ENCODE measurements at regions not wholly inside any gene's neighbourhood (a gene's known extent, or its start where the extent isn't known, plus 50 kb on each side); places are given as distances from the start of the nearest gene placed in this dataset.

GRCh38 chr4:7140692-7141069 is 51.7 kb upstream of the SORCS2 start:
- H3K79me2 ChIP-seq (ENCODE audit: insufficient read depth, low read length) = no peaks in the 10 kb centered on the region
- H3K4me2 ChIP-seq (ENCODE audit: low read length) = no peak overlapping the region
- ChIA-PET POLR2A (no interaction called here), RAD21 (ENCODE audit: low non-redundant PET in 1 of 2, low total read pairs in 2 of 2, uncharacterized antibody in 2 of 2, unreplicated experiment in 2 of 2) (no interaction called here), CTCF (no interaction called here)
- H3K27me3 ChIP-seq (ENCODE audit: insufficient read depth, low read length) = no peaks in the 10 kb centered on the region
- DNase-seq (ENCODE audit: low read depth, low spot score) (no peak), ATAC-seq (no peak)
- no peaks in the 10 kb centered on the region for H3K9me2 ChIP-seq (ENCODE audit: insufficient read depth)
- no peak overlapping the region for H3K4me3 ChIP-seq (replicated peaks in 1 of 2; ENCODE audit: low read depth in 1 of 2, low read length in 2 of 2)
- BruUV-seq (replicated peaks) = no TSS peak
- H3K9ac ChIP-seq (ENCODE audit: low read length) = no peak overlapping the region
- no peak overlapping the region for H3K27ac ChIP-seq (ENCODE audit: low read depth, low read length)
- no peaks in the 10 kb centered on the region for H4K20me1 ChIP-seq (ENCODE audit: insufficient read depth)
- no peaks in the 10 kb centered on the region for H3K36me3 ChIP-seq (ENCODE audit: control insufficient read depth in 1 of 2, insufficient read depth in 2 of 2, low read length in 2 of 2)
- intact Hi-C loops (cut with micrococcal nuclease) = no loop called here
- TF ChIP-seq FOSL1 (IDR thresholded peaks at IDR 0.05; ENCODE audit: low read depth) = no peak
- no peak overlapping the region for H2AFZ ChIP-seq (ENCODE audit: low read depth, low read length, poor library complexity, severe bottlenecking)
- H3K4me1 ChIP-seq (ENCODE audit: control insufficient read depth in 1 of 2, insufficient read depth in 2 of 2, low read length in 2 of 2) = peaks cover 0 to 14% of the 10 kb centered on the region in 2 experiments; a peak in 2 of 4 replicates
- no peaks in the 10 kb centered on the region for H3K9me3 ChIP-seq (ENCODE audit: control insufficient read depth in 1 of 2, insufficient read depth in 1 of 2, low read depth in 1 of 2, low read length in 2 of 2)

GRCh38 chr4:7140062-7140691 is 52.2 kb upstream of the SORCS2 start:
- Histone ChIP-seq H3K9me2 (ENCODE audit: insufficient read depth) (no peaks in the 10 kb centered on the region), H3K4me2 (ENCODE audit: low read length) (no peak overlapping the region), H3K27ac (ENCODE audit: low read depth, low read length) (no peak overlapping the region), H3K9me3 (ENCODE audit: control insufficient read depth in 1 of 2, insufficient read depth in 1 of 2, low read depth in 1 of 2, low read length in 2 of 2) (no peaks in the 10 kb centered on the region), H2AFZ (ENCODE audit: low read depth, low read length, poor library complexity, severe bottlenecking) (no peak overlapping the region), H3K27me3 (ENCODE audit: insufficient read depth, low read length) (no peaks in the 10 kb centered on the region), H3K4me1 (ENCODE audit: control insufficient read depth in 1 of 2, insufficient read depth in 2 of 2, low read length in 2 of 2) (peaks cover 0 to 14% of the 10 kb centered on the region in 2 experiments; a peak in 2 of 4 replicates), H4K20me1 (ENCODE audit: insufficient read depth) (no peaks in the 10 kb centered on the region), H3K4me3 (replicated peaks in 1 of 2; ENCODE audit: low read depth in 1 of 2, low read length in 2 of 2) (no peak overlapping the region), H3K79me2 (ENCODE audit: insufficient read depth, low read length) (no peaks in the 10 kb centered on the region), H3K36me3 (ENCODE audit: control insufficient read depth in 1 of 2, insufficient read depth in 2 of 2, low read length in 2 of 2) (no peaks in the 10 kb centered on the region), H3K9ac (ENCODE audit: low read length) (no peak overlapping the region)
- no peak for DNase-seq (ENCODE audit: low read depth, low spot score)
- BruUV-seq (replicated peaks) = no TSS peak
- POLR2A ChIA-PET = no interaction called here
- RAD21 ChIA-PET (ENCODE audit: low non-redundant PET in 1 of 2, low total read pairs in 2 of 2, uncharacterized antibody in 2 of 2, unreplicated experiment in 2 of 2) = no interaction called here
- no peak for ATAC-seq
- intact Hi-C loops (cut with micrococcal nuclease) = no loop called here
- TF ChIP-seq ELF1 (IDR thresholded peaks at IDR 0.05; ENCODE audit: borderline replicate concordance, low read depth) = no peak
- CTCF ChIA-PET = no interaction called here

Data from HCT116 (cell line).